Pancreas (tissue), 10 donors: ENCODE measurements at regions not wholly inside any gene's neighbourhood (a gene's known extent, or its start where the extent isn't known, plus 50 kb on each side); places are given as distances from the start of the nearest gene placed in this dataset.

Source experiments
- ATAC-seq, 4 donors: fragments of 200-7000 bp; cut with Tn5 transposase; one replicate each; pipeline versions ENCODE4 v1.8.0 to v1.9.1; 2020; ENCODE audit warnings: mild to moderate bottlenecking in 4 of 4, moderate library complexity in 4 of 4
- DNase-seq, 6 donors: peaks; one replicate each; pipeline ENCODE4 v3.0.0-alpha.2; 2020
- FAIRE-seq: peaks from 2 replicates; lab custom pipeline; 2012; peaks lifted over from hg19 to GRCh38; lab: Jason Lieb, UNC
- H3K27ac ChIP-seq, 4 donors: fragments of 200-600 bp; sonication (generic); 1 replicate in 3 of 4; 2 replicates in 1 of 4; pipeline versions ENCODE4 v1.5.0 to v1.8.0; 2020
- H3K27me3 ChIP-seq, 4 donors: fragments of 200-600 bp; one replicate each; pipeline ENCODE4 v1.8.0; 2021
- H3K36me3 ChIP-seq, 3 donors: fragments of 200-600 bp; sonication (generic) in 1 of 3; one replicate each; pipeline versions ENCODE4 v1.5.0 to v1.8.0; 2020 to 2021
- H3K4me1 ChIP-seq, 3 donors: fragments of 200-600 bp; one replicate each; pipeline ENCODE4 v1.8.0; 2021
- H3K4me3 ChIP-seq, 4 donors: fragments of 200-600 bp; sonication (generic) in 2 of 4; one replicate each; pipeline versions ENCODE4 v1.5.0 to v1.8.0; 2020 to 2021
- H3K9me3 ChIP-seq, 4 donors: fragments of 200-600 bp; one replicate each; pipeline ENCODE4 v1.8.0; 2021
- CTCF ChIP-seq, 4 donors: fragments of 200-600 bp; sonication (generic) in 3 of 4; IDR thresholded peaks; one replicate each; pipeline versions ENCODE4 v1.5.0 to v1.8.0; 2021; ENCODE audit warnings: antibody characterized with exemption in 4 of 4
- WGBS, 2 donors: extraction: QIAGEN DNeasy Blood & Tissue Kit; methylation state at CpG; one replicate each; pipeline ENCODE4 v1.1.7; 2013; 5-methylcytosine and 5-hydroxymethylcytosine counted together
- intact Hi-C, 3 donors: fragments of 100-400 bp; cut with DNase I; formaldehyde crosslinking; loops; one replicate each; pipeline versions ENCODE4 v1.11.1 to v1.14.2; 2022
- donor health status: healthy with polysubstance abuse.
- donor health status: DM: no; HTN: no; CAD: no; lungs with moderate emphysema.
- donor health status: DM: no; HTN: no; CAD: no.
- donor health status: control.
- donor health status: control.
- donor health status: Bipolar disorder and iron deficiency.
- donor health status: DM: yes; HTN: yes; CAD: no.
- donor health status: DM: no; HTN: no; CAD: no.
- donor health status: DM: no; HTN: no; CAD: no.
- donor health status: DM: yes; HTN: yes; CAD: no.

- Histone ChIP-seq H3K27ac (no peak overlapping the region), H3K9me3 (no peaks in the 10 kb centered on the region), H3K4me3 (no peak overlapping the region), H3K27me3 (no peaks in the 10 kb centered on the region), H3K4me1 (no peaks in the 10 kb centered on the region), H3K36me3 (no peaks in the 10 kb centered on the region)
- ATAC-seq (no peak), FAIRE-seq (no peak), DNase-seq (no peak)
- WGBS, 2 donors, result 61 to 73% methylated on average over 3 of the region's 3 CpGs
- intact Hi-C loops, result no loop called here
- no peak for TF ChIP-seq CTCF (IDR thresholded peaks at IDR 0.05)
These were observed 606.7 kb upstream of the CHRM3 start for GRCh38 chr1:238779716-238780115.

- ATAC-seq (no peak), FAIRE-seq (no peak), DNase-seq (no peak)
- no peak overlapping the region for H3K27ac ChIP-seq
- no peaks in the 10 kb centered on the region for H3K36me3 ChIP-seq
- no peak for TF ChIP-seq CTCF (IDR thresholded peaks at IDR 0.05)
- intact Hi-C loops, result no loop called here
- no peaks in the 10 kb centered on the region for H3K27me3 ChIP-seq
- no peak overlapping the region for H3K4me3 ChIP-seq
- WGBS, 2 donors, result 71 to 87% methylated on average over 1 of the region's 1 CpG
- H3K9me3 ChIP-seq, result no peaks in the 10 kb centered on the region
- H3K4me1 ChIP-seq, result no peaks in the 10 kb centered on the region
These were observed 608.3 kb upstream of the CHRM3 start for GRCh38 chr1:238778113-238778512.

GRCh38 chr1:238777551-238777950 lies 608.8 kb upstream of the CHRM3 start:
- H3K4me1 ChIP-seq, result no peaks in the 10 kb centered on the region
- TF ChIP-seq CTCF (IDR thresholded peaks at IDR 0.05), result no peak
- H3K4me3 ChIP-seq, result no peak overlapping the region
- no peaks in the 10 kb centered on the region for H3K27me3 ChIP-seq
- intact Hi-C loops, result no loop called here
- DNase-seq (no peak), FAIRE-seq (no peak), ATAC-seq (no peak)
- no peak overlapping the region for H3K27ac ChIP-seq
- no peaks in the 10 kb centered on the region for H3K9me3 ChIP-seq
- H3K36me3 ChIP-seq, result no peaks in the 10 kb centered on the region

GRCh38 chr1:238776126-238776525 lies 610.2 kb upstream of the CHRM3 start:
- no peak overlapping the region for H3K27ac ChIP-seq
- TF ChIP-seq CTCF (IDR thresholded peaks at IDR 0.05), result no peak
- intact Hi-C loops, result no loop called here
- no peak for DNase-seq
- no peak for ATAC-seq
- no peak for FAIRE-seq
- no peaks in the 10 kb centered on the region for H3K4me1 ChIP-seq
- H3K36me3 ChIP-seq, result no peaks in the 10 kb centered on the region
- no peaks in the 10 kb centered on the region for H3K27me3 ChIP-seq
- 80 to 84% methylated on average over 3 of the region's 3 CpGs for WGBS, 2 donors
- no peaks in the 10 kb centered on the region for H3K9me3 ChIP-seq
- H3K4me3 ChIP-seq, result no peak overlapping the region

- FAIRE-seq, result no peak
- intact Hi-C loops, result no loop called here
These were observed 614.0 kb upstream of the CHRM3 start for GRCh38 chr1:238772322-238772721.

More at GRCh38 chr1:238772322-238772721, 614.0 kb upstream of the CHRM3 start:
- TF ChIP-seq CTCF (IDR thresholded peaks at IDR 0.05), result no peak
- ATAC-seq (no peak), DNase-seq (no peak)
- no peak overlapping the region for H3K4me3 ChIP-seq
- H3K36me3 ChIP-seq, result no peaks in the 10 kb centered on the region
- H3K9me3 ChIP-seq, result no peaks in the 10 kb centered on the region
- WGBS, 2 donors, result 79 to 88% methylated on average over 2 of the region's 2 CpGs
- H3K27ac ChIP-seq, result no peak overlapping the region
- no peaks in the 10 kb centered on the region for H3K4me1 ChIP-seq
- no peaks in the 10 kb centered on the region for H3K27me3 ChIP-seq
